Stimulated activated CD4-positive, alpha-beta T cell treated with anti-CD3 and anti-CD28 coated beads, Interleukin-2, amount 100 ng/mL, for 4 hours (primary cell): ENCODE measurements at regions not wholly inside any gene's neighbourhood (a gene's known extent, or its start where the extent isn't known, plus 50 kb on each side); places are given as distances from the start of the nearest gene placed in this dataset.

ENCODE experiments used
- DNase-seq: peaks from one replicate; pipeline ENCODE4 v3.0.0-alpha.2; 2020; ENCODE audit warnings: low read depth

DNA sequence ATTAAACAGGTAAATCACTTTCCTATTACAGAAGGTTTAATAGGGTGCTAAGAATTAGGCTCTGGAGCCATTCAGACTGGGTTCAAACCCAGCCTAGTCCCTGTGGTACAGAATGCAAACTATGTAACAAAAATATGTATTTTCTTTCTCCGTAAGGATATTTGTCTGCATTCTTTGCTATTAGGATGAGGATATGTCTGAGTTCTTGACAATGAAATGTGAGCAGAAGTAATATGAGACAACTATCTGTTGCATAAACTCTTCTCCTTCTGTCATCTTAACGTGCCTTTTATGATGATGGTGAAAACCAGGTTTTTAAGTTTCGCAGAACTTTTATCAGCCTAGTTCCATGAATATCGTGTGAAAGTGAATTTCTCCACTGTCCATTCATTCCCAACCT, 1129.1 kb upstream of the ZEB2 start:
- no peak for DNase-seq

GRCh38 chr2:145644820-145645302, 1124.9 kb upstream of the ZEB2 start:
- no peak for DNase-seq

GRCh38 chr2:145638675-145639074, 1118.8 kb upstream of the ZEB2 start:
- DNase-seq: no peak

- no peak for DNase-seq
Observed at GRCh38 chr2:145635706-145636427, 1115.9 kb upstream of the ZEB2 start.

GRCh38 chr2:145631561-145631960, 1111.6 kb upstream of the ZEB2 start:
- DNase-seq: no peak

GRCh38 chr2:145626301-145626700, 1106.4 kb upstream of the ZEB2 start:
- DNase-seq: no peak

GRCh38 chr2:145625111-145625510, 1105.2 kb upstream of the ZEB2 start:
- no peak for DNase-seq

DNA sequence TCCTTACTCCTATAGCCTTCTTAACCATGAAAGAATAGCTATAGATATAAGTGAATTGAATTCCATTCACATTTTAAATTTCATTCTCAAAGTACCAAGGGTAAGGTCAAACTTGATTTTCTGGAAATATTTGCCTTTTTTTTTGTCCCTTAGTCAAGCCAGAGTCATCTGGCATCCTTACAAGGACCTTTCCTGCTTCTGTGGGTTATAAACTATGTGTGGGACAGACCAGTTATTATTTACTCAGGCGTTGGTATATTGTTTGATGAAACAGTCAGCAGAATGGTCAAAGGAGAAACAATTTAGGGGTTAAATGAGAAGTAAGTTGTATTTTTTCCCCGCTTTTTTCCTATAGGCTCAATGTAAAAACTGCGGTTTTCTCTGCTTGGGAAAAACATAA, 1103.2 kb upstream of the ZEB2 start:
- DNase-seq: no peak

DNA sequence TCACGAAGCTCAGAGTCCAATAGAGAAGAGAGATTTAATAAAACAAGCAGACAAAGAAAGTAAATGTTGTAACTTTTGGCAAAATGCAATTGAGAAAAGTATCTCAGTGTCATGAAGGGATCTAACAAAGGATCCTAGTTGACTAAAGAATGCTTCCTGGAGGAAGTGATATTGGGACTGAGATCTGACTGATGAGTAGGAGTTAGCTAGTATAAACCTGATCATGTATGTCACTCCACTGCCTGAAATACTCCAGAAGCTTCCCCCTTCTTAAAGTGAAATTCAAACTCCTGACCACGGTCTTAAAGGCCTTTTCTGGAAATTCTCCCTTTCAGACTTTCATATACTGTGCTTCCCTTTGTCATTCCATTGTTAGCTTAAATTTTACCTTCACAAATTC, 1102.4 kb upstream of the ZEB2 start:
- DNase-seq: no peak

GRCh38 chr2:145617906-145618305, 1098.0 kb upstream of the ZEB2 start:
- no peak for DNase-seq

GRCh38 chr2:145617420-145617819, 1097.5 kb upstream of the ZEB2 start:
- no peak for DNase-seq

GRCh38 chr2:145615626-145616025, 1095.7 kb upstream of the ZEB2 start:
- DNase-seq: no peak

- DNase-seq: no peak
Observed at GRCh38 chr2:145609951-145610350, 1090.0 kb upstream of the ZEB2 start.

GRCh38 chr2:145601361-145601925, 1081.5 kb upstream of the ZEB2 start:
- DNase-seq: no peak

DNA sequence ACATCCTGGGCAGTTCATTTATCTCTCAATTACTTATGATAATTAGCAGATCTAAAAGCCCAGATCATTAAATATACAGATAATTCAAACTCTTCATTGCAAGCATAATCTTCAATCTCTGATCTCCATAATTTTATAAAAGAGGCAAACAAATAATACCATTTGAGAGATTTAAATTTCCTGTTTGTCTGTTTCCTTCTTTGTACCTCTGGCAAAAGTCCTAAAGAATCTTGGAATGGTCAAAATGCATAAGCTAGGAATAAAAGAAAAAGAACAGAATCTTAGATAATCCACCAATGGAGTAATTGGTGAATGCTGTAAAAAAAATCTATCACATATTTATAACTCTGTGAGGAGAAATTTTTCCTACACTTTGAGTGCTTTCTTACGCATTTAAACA, 1080.9 kb upstream of the ZEB2 start:
- DNase-seq: no peak

DNA sequence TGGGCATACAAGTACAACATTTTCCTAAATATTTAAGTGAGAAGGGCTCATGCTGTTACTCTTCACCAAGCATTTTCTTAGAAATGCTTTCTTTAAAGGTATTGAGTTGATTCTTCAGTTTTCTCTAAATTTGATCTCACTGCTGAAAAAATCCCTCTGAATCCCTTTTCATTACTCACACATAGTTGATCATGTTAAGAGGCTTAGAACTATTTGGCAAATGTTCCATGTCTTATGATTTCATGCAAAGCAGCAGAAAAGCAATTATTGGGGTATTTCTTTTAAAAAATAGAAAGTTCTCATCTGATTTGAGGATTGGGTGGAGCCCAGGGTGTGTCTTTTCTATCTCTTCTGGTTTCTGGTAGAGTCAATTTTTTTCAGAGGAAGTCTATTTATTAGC, 1079.8 kb upstream of the ZEB2 start:
- no peak for DNase-seq

GRCh38 chr2:145598434-145598833, 1078.5 kb upstream of the ZEB2 start:
- DNase-seq: no peak

DNA sequence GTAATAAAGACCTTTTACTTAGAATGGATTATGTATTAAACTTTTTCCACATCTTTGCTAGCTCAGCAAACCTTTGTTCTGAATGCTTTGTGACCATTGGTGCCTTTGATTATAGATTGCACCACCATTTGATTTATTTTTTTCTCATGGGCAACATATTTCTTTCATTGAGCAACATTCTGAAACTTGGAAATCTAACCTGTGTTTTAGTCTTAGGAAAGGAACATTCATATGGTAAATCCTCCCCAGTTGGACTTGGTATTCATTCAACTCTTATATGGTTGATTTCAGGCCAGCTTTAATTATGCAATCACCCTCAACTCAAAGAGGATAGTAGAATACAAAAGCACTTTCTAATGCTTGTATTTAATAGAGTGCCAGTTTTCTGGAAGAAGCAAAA, 1077.9 kb upstream of the ZEB2 start:
- no peak for DNase-seq

GRCh38 chr2:145597006-145597405, 1077.1 kb upstream of the ZEB2 start:
- DNase-seq: no peak

DNA sequence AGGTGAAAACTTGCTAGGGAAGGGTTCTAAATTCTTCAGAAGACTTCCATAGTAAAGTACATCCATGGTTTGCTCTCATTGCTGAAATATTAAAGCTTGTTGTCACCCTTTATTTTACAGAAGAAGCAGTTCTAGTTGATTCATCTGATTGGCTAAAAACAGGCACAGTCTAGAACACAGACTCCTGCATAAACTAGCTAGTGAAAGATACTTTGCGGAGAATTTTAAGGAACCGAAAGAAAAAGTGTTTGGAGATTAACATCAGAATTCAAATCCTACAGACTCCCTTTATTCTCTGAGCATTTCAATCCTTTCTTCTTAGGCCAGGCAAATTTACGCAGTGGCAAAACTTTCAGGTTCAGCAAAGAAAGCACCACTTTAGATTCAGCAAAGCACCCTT, 1076.5 kb upstream of the ZEB2 start:
- DNase-seq: no peak

DNA sequence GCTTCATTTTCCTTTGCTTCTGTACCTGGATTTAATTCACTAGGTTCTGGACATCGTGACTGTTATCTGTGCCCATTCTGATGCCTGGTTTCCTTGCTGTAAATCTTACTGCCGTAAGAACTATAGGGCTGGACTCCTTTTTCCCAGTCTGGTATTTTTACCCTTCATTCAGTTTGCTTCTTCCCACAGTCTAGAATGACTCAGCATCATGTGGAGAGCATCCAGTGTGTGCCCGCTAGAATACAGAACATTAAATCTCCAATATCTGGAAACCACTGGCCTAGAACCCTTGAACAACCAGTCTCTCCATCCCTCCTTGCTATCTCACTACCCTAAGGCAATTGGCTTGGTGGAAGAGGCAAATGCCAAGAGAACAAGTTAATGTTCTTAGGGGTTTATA, 1075.4 kb upstream of the ZEB2 start:
- DNase-seq: no peak

DNA sequence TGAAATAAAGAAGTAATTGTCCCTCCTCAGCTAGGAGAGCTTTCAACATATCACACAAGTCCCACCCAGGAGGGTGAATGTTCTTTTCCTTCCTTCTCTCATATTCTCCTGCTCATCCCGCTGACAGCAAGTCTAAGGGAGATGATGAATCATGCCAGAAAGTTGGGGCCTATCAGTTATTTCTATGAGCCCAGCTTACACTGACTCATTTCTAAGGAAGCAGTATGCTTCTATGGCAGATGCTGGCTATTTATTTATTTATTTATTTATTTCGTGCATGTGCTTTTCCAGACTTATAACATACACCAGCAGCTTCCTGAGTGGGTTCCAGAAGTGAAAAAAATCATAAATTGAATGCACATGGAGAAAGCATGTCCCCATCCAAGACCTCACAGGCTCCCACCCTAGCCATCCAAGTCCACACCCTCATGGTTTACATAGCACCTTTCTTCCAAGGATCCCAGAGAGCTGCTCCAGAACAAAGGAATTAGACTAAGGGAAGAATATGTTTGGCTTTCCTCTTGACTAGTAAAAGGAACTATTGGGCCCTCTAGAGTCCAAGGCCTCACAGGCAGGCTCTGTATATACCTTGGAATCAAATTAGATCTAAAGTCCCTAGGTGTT, 1074.2 kb upstream of the ZEB2 start:
- DNase-seq: no peak

- no peak for DNase-seq
Observed at GRCh38 chr2:145593280-145593679, 1073.4 kb upstream of the ZEB2 start.

- DNase-seq: no peak
Observed at GRCh38 chr2:145592361-145592760, 1072.4 kb upstream of the ZEB2 start.
